H9 (cell line): ENCODE measurements at regions not wholly inside any gene's neighbourhood (a gene's known extent, or its start where the extent isn't known, plus 50 kb on each side); places are given as distances from the start of the nearest gene placed in this dataset.

Source experiments
- DNase-seq: peaks from one replicate; pipeline ENCODE4 v3.0.0-alpha.2; 2017
- H2AFZ ChIP-seq: one replicate; pipeline ENCODE4 v1.6.1; 2013; ENCODE audit warnings: mild to moderate bottlenecking, low read length, control low read depth, moderate library complexity
- H2AK5ac ChIP-seq: 2 replicates; pipeline ENCODE4 v1.6.1; 2013; ENCODE audit warnings: low read length, control low read depth, mixed read lengths; ENCODE audit not compliant: insufficient read length
- H2BK120ac ChIP-seq: one replicate; pipeline ENCODE4 v1.6.1; 2013; ENCODE audit warnings: low read depth, mild to moderate bottlenecking, low read length, control low read depth, inconsistent platforms; ENCODE audit not compliant: poor library complexity, severe bottlenecking
- H2BK12ac ChIP-seq: 2 replicates; pipeline ENCODE4 v1.6.1; 2013; ENCODE audit warnings: low read length, control low read depth, mixed read lengths, low read depth; ENCODE audit not compliant: insufficient read length
- H2BK15ac ChIP-seq: 2 replicates; pipeline ENCODE4 v1.6.1; 2013; ENCODE audit warnings: low read depth, low read length, control low read depth
- H2BK20ac ChIP-seq: one replicate; pipeline ENCODE4 v1.6.1; 2013; ENCODE audit warnings: low read depth, mild to moderate bottlenecking, low read length, control low read depth, inconsistent platforms; ENCODE audit not compliant: poor library complexity, severe bottlenecking
- H2BK5ac ChIP-seq: 2 replicates; pipeline ENCODE4 v1.6.1; 2013; ENCODE audit warnings: low read length, control low read depth, mixed read lengths; ENCODE audit not compliant: insufficient read length
- H3K14ac ChIP-seq: 2 replicates; pipeline ENCODE4 v1.6.1; 2013; ENCODE audit warnings: low read length, control low read depth; ENCODE audit not compliant: insufficient read depth
- H3K18ac ChIP-seq: 2 replicates; pipeline ENCODE4 v1.6.1; 2013; ENCODE audit warnings: low read depth, mild to moderate bottlenecking, mixed read lengths, low read length, control low read depth; ENCODE audit not compliant: insufficient read length
- H3K23ac ChIP-seq: 2 replicates; pipeline ENCODE4 v1.6.1; 2013; ENCODE audit warnings: low read length, control low read depth, mixed read lengths, low read depth; ENCODE audit not compliant: insufficient read length
- H3K23me2 ChIP-seq: 2 replicates; pipeline ENCODE4 v1.6.1; 2013; ENCODE audit warnings: low read depth, mild to moderate bottlenecking, mixed read lengths, low read length, control low read depth; ENCODE audit not compliant: insufficient read length, poor library complexity, severe bottlenecking
- H3K27ac ChIP-seq: 2 replicates; pipeline ENCODE4 v1.5.1; 2013; ENCODE audit warnings: low read length, control low read depth, mixed read lengths, low read depth; ENCODE audit not compliant: insufficient read length
- H3K27me3 ChIP-seq: 2 replicates; pipeline ENCODE4 v1.6.1; 2013; ENCODE audit warnings: low read length, control low read depth, inconsistent platforms; ENCODE audit not compliant: insufficient read depth
- H3K4ac ChIP-seq: 2 replicates; pipeline ENCODE4 v1.6.1; 2013; ENCODE audit warnings: low read depth, mild to moderate bottlenecking, control low read depth, inconsistent platforms, low read length, moderate library complexity
- H3K4me1 ChIP-seq: 2 replicates; pipeline ENCODE4 v1.6.1; 2013; ENCODE audit warnings: low read length, control low read depth, inconsistent platforms; ENCODE audit not compliant: insufficient read depth
- H3K4me2 ChIP-seq: 2 replicates; pipeline ENCODE4 v1.6.1; 2013; ENCODE audit warnings: low read length, control low read depth, mixed read lengths; ENCODE audit not compliant: insufficient read length, insufficient read depth
- H3K56ac ChIP-seq: 2 replicates; pipeline ENCODE4 v1.6.1; 2013; ENCODE audit warnings: low read depth, mild to moderate bottlenecking, mixed read lengths, low read length, control low read depth; ENCODE audit not compliant: insufficient read length
- H3K79me1 ChIP-seq: 2 replicates; pipeline ENCODE4 v1.6.1; 2013; ENCODE audit warnings: low read depth, mild to moderate bottlenecking, moderate library complexity, low read length, control low read depth, inconsistent platforms; ENCODE audit not compliant: insufficient read depth, poor library complexity, severe bottlenecking
- H3K79me2 ChIP-seq: 2 replicates; pipeline ENCODE4 v1.6.1; 2013; ENCODE audit warnings: low read length, control low read depth, inconsistent platforms; ENCODE audit not compliant: insufficient read depth
- H3K9ac ChIP-seq: 2 replicates; pipeline ENCODE4 v1.6.1; 2013; ENCODE audit warnings: low read length, control low read depth, mixed read lengths; ENCODE audit not compliant: insufficient read length; ENCODE audit errors: extremely low read depth
- H3K9me3 ChIP-seq: one replicate; pipeline ENCODE4 v1.6.1; 2013; ENCODE audit warnings: low read depth, low read length, inconsistent platforms; ENCODE audit not compliant: control insufficient read depth
- H3T11ph ChIP-seq: one replicate; pipeline ENCODE4 v1.6.1; 2013; ENCODE audit warnings: mild to moderate bottlenecking, low read length, control low read depth, inconsistent platforms
- H4K20me1 ChIP-seq: one replicate; pipeline ENCODE4 v1.6.1; 2013; ENCODE audit not compliant: control insufficient read depth, insufficient read length, insufficient read depth
- H4K5ac ChIP-seq: 2 replicates; pipeline ENCODE4 v1.6.1; 2013; ENCODE audit warnings: low read depth, mild to moderate bottlenecking, mixed read lengths, low read length, control low read depth; ENCODE audit not compliant: insufficient read length
- H4K8ac ChIP-seq: replicated peaks from 2 replicates; pipeline ENCODE4 v1.6.1; 2013; ENCODE audit warnings: low read length, control low read depth, mixed read lengths, low read depth; ENCODE audit not compliant: insufficient read length
- H4K91ac ChIP-seq: 2 replicates; pipeline ENCODE4 v1.6.1; 2013; ENCODE audit warnings: low read depth, mild to moderate bottlenecking, moderate library complexity, mixed read lengths, low read length, control low read depth; ENCODE audit not compliant: insufficient read length
- H3K27ac Mint-ChIP-seq, 3 experiments: 2 replicates in 2 of 3; 3 replicates in 1 of 3; pipeline ENCODE4 v1.8.0; 2020 to 2021; ENCODE audit warnings: mixed read lengths in 3 of 3, mild to moderate bottlenecking in 1 of 3, moderate library complexity in 1 of 3
- H3K27me3 Mint-ChIP-seq: 2 replicates; pipeline ENCODE4 v1.8.0; 2021; ENCODE audit warnings: low read depth, mild to moderate bottlenecking, moderate library complexity, mixed read lengths
- H3K36me3 Mint-ChIP-seq, 3 experiments: 2 replicates in 2 of 3; 3 replicates in 1 of 3; pipeline ENCODE4 v1.8.0; 2020 to 2021; ENCODE audit warnings: low read depth in 3 of 3, mixed read lengths in 3 of 3; ENCODE audit not compliant: insufficient read depth in 1 of 3
- H3K4me1 Mint-ChIP-seq, 2 experiments: 2 replicates each; pipeline ENCODE4 v1.8.0; 2020; ENCODE audit warnings: mixed read lengths in 2 of 2
- H3K4me3 Mint-ChIP-seq, 2 experiments: 2 replicates in 1 of 2; 3 replicates in 1 of 2; pipeline ENCODE4 v1.8.0; 2020 to 2021; ENCODE audit warnings: mild to moderate bottlenecking in 2 of 2, mixed read lengths in 2 of 2, moderate library complexity in 1 of 2
- H3K9me3 Mint-ChIP-seq, 2 experiments: 2 replicates in 1 of 2; 3 replicates in 1 of 2; pipeline ENCODE4 v1.8.0; 2020; ENCODE audit warnings: mild to moderate bottlenecking in 2 of 2, mixed read lengths in 2 of 2, moderate library complexity in 1 of 2
- WGBS: extraction: QIAGEN DNeasy Blood & Tissue Kit; methylation state at CpG from one replicate; pipeline ENCODE4 v1.1.7; 2013; ENCODE audit warnings: missing lambda C conversion rate, low lambda C conversion rate, mixed read lengths; ENCODE audit not compliant: insufficient read length; ENCODE audit errors: extremely low coverage; 5-methylcytosine and 5-hydroxymethylcytosine counted together
- TF ChIP-seq, protein P1 (sequence below): fragments of 200-600 bp; sonication (generic); conservative IDR thresholded peaks from 3 replicates; pipeline ENCODE4 v1.8.0; 2021; ENCODE audit warnings: antibody characterized with exemption, mild to moderate bottlenecking

DNA sequence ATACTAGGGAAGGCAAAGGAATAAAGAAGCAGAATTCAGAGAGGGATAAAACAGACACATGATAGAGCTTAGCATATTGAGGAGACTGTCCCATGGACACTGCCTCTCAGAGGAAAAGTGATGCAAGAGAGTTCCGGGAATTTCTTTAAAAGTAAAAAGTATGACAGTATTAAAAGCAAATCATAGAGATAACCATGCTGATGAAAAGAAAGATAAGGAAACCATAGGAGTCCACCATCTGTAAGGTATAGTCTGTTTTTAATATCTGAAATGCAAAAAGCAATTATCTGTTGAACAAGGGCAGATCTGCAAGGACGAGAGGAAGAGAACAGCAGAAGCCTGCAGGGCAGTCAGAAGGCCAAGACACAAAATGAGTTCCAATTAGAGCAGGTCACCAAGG lies 495.9 kb upstream of the GOLIM4 start:
- Histone ChIP-seq H3K56ac (no peak overlapping the region), H3K23ac (no peak overlapping the region), H2BK20ac (no peak overlapping the region), H3T11ph (no peak overlapping the region), H3K4ac (no peak overlapping the region), H3K27me3 (no peaks in the 10 kb centered on the region), H2BK12ac (no peak overlapping the region), H4K20me1 (no peaks in the 10 kb centered on the region), H2BK15ac (no peak overlapping the region), H3K79me2 (no peaks in the 10 kb centered on the region), H4K8ac (no peak overlapping the region), H3K18ac (no peak overlapping the region), H3K4me2 (no peak overlapping the region), H3K27ac (no peak overlapping the region), H4K5ac (no peak overlapping the region), H3K79me1 (no peaks in the 10 kb centered on the region), H3K9ac (no peak overlapping the region), H4K91ac (no peak overlapping the region), H2BK5ac (no peak overlapping the region), H3K23me2 (no peaks in the 10 kb centered on the region), H3K4me1 (no peaks in the 10 kb centered on the region), H3K14ac (no peak overlapping the region), H2BK120ac (no peak overlapping the region), H2AFZ (no peak overlapping the region), H2AK5ac (no peak overlapping the region), H3K9me3 (no peaks in the 10 kb centered on the region)
- DNase-seq: no peak
- no peaks in the 10 kb centered on the region for H3K9me3 Mint-ChIP-seq
- H3K27me3 Mint-ChIP-seq: no peaks in the 10 kb centered on the region
- TF ChIP-seq, protein P1, sequence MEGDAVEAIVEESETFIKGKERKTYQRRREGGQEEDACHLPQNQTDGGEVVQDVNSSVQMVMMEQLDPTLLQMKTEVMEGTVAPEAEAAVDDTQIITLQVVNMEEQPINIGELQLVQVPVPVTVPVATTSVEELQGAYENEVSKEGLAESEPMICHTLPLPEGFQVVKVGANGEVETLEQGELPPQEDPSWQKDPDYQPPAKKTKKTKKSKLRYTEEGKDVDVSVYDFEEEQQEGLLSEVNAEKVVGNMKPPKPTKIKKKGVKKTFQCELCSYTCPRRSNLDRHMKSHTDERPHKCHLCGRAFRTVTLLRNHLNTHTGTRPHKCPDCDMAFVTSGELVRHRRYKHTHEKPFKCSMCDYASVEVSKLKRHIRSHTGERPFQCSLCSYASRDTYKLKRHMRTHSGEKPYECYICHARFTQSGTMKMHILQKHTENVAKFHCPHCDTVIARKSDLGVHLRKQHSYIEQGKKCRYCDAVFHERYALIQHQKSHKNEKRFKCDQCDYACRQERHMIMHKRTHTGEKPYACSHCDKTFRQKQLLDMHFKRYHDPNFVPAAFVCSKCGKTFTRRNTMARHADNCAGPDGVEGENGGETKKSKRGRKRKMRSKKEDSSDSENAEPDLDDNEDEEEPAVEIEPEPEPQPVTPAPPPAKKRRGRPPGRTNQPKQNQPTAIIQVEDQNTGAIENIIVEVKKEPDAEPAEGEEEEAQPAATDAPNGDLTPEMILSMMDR: no peak
- no peak overlapping the region for H3K4me3 Mint-ChIP-seq
- no CpG with 5 or more reads among the region's 2 CpGs for WGBS
- H3K4me1 Mint-ChIP-seq: peaks cover 7 to 19% of the 10 kb centered on the region in 2 experiments; a peak in 3 of 4 replicates
- H3K36me3 Mint-ChIP-seq: no peaks in the 10 kb centered on the region; a peak in 1 of 7 replicates
- H3K27ac Mint-ChIP-seq: peak overlapping the region; percentile 5 to 81 (median 10); a peak in 5 of 7 replicates
